ENCODE measurements at regions not wholly inside any gene's neighbourhood (a gene's known extent, or its start where the extent isn't known, plus 50 kb on each side); places are given as distances from the start of the nearest gene placed in this dataset.

DNA sequence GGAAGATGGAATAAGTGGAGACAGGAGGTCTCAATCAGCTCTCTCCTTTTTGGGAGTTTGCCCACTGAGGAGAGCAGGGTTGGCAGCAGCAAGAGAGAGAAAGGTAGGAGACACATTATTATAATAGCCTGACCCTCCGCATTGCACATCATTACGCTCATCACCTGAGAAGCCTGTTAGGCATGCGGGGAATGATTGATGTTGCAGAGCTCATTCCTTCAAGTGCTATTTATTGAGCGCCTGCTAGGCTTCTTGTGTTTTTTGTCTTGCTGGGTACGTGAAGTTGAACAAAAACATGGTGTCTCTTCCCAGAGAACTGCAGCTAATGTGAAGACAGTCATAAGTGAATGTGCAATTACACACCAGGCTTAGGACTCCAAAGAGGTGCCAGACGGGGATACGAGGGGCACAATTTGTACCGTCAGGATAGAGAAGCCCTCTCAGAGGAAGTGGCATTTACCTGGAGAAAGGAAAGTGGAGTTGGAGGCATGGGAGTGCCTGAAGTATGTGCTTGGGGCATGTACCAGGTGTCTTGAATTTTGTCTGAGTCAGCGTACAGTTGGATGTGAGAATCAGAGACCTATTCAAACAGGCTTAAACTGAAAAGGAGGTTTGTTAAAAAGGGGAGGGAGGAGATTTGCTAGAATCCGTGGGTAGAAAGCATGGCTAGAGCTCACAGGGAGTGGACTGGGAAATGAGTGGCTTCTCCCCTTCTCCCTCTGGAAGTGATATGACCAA lies 90.2 kb upstream of the SOD3 start:
- no peak overlapping the region for H2BK5ac ChIP-seq (ENCODE audit: low read depth, low read length, poor library complexity, severe bottlenecking)
- H3K14ac ChIP-seq (replicated peaks; ENCODE audit: low read depth, low read length) = no peak overlapping the region
- no peak overlapping the region; the same call in 1 of the 2 replicates for H2AK5ac ChIP-seq (ENCODE audit: low read depth, low read length)
- DNase-seq (no peak), ATAC-seq (ENCODE audit: low read depth) (no peak)
- H2BK20ac ChIP-seq (ENCODE audit: low read depth, low read length) = no peak overlapping the region
- no peak overlapping the region for H4K91ac ChIP-seq (ENCODE audit: insufficient read depth, low read depth, low read length)
- no peak overlapping the region for H3K56ac ChIP-seq (ENCODE audit: extremely low read depth, insufficient read depth, low read length)
- H4K5ac ChIP-seq (ENCODE audit: low read depth, low read length) = no peak overlapping the region
- H3K23ac ChIP-seq (ENCODE audit: low read depth, low read length) = no peak overlapping the region
- no peak overlapping the region for H3K9ac ChIP-seq (ENCODE audit: low read depth, low read length)
- no peak overlapping the region for H4K8ac ChIP-seq (ENCODE audit: low read depth in 2 of 2, low read length in 2 of 2)
- peaks cover 4% of the 10 kb centered on the region for H3K27me3 ChIP-seq (ENCODE audit: control insufficient read depth, insufficient read depth, low read length)
- H3K27ac ChIP-seq (ENCODE audit: insufficient read depth, low read length) = no peak overlapping the region
- H2AFZ ChIP-seq (replicated peaks; ENCODE audit: low read length, poor library complexity) = no peak overlapping the region
- intact Hi-C loops (cut with micrococcal nuclease) = no loop called here
- H3K4me3 ChIP-seq (ENCODE audit: insufficient read depth, low read depth, low read length) = no peak overlapping the region
- H3K9me1 ChIP-seq (ENCODE audit: insufficient read depth, low read length) = no peaks in the 10 kb centered on the region
- no peaks in the 10 kb centered on the region for H3K4me1 ChIP-seq (ENCODE audit: control insufficient read depth, insufficient read depth, low read length)
- no peak overlapping the region for H3K4ac ChIP-seq (ENCODE audit: low read depth, low read length)
- POLR2A ChIA-PET (ENCODE audit: unreplicated experiment) = no interaction called here
- no peak for TF ChIP-seq POLR2A (IDR thresholded peaks at IDR 0.05; ENCODE audit: low read depth, low read length)
- TF ChIP-seq RFX5 (IDR thresholded peaks at IDR 0.05; ENCODE audit: low read depth, low read length) = no peak
- TF ChIP-seq BHLHE40 (IDR thresholded peaks at IDR 0.05; ENCODE audit: low read depth, low read length) = no peak
- TF ChIP-seq, protein P1, sequence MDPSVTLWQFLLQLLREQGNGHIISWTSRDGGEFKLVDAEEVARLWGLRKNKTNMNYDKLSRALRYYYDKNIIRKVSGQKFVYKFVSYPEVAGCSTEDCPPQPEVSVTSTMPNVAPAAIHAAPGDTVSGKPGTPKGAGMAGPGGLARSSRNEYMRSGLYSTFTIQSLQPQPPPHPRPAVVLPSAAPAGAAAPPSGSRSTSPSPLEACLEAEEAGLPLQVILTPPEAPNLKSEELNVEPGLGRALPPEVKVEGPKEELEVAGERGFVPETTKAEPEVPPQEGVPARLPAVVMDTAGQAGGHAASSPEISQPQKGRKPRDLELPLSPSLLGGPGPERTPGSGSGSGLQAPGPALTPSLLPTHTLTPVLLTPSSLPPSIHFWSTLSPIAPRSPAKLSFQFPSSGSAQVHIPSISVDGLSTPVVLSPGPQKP (IDR thresholded peaks at IDR 0.05; ENCODE audit: borderline replicate concordance, low read depth, low read length) = no peak
- no peak for TF ChIP-seq RCOR1 (IDR thresholded peaks at IDR 0.05; ENCODE audit: insufficient replicate concordance, low read length)
- no peak for TF ChIP-seq RAD21 (IDR thresholded peaks at IDR 0.05; ENCODE audit: low read length)
- TF ChIP-seq NFE2L2 (IDR thresholded peaks at IDR 0.05; ENCODE audit: low read depth, low read length) = no peak
- TF ChIP-seq MAFK (IDR thresholded peaks at IDR 0.05; ENCODE audit: low read depth, low read length) = no peak
- no peak for TF ChIP-seq FOS (IDR thresholded peaks at IDR 0.05; ENCODE audit: low read depth, low read length)
- TF ChIP-seq MAZ (IDR thresholded peaks at IDR 0.05; ENCODE audit: borderline replicate concordance, low read depth, low read length) = no peak
- TF ChIP-seq, protein P2, sequence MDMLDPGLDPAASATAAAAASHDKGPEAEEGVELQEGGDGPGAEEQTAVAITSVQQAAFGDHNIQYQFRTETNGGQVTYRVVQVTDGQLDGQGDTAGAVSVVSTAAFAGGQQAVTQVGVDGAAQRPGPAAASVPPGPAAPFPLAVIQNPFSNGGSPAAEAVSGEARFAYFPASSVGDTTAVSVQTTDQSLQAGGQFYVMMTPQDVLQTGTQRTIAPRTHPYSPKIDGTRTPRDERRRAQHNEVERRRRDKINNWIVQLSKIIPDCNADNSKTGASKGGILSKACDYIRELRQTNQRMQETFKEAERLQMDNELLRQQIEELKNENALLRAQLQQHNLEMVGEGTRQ (IDR thresholded peaks at IDR 0.05; ENCODE audit: low read depth, low read length) = no peak
- TF ChIP-seq CHD1 (IDR thresholded peaks at IDR 0.05; ENCODE audit: low read depth, low read length) = no peak
- TF ChIP-seq CEBPB (IDR thresholded peaks at IDR 0.05; ENCODE audit: low read depth, low read length) = no peak
- TF ChIP-seq MXI1 (IDR thresholded peaks at IDR 0.05; ENCODE audit: borderline replicate concordance, low read depth, low read length) = no peak
- TF ChIP-seq, protein P3, sequence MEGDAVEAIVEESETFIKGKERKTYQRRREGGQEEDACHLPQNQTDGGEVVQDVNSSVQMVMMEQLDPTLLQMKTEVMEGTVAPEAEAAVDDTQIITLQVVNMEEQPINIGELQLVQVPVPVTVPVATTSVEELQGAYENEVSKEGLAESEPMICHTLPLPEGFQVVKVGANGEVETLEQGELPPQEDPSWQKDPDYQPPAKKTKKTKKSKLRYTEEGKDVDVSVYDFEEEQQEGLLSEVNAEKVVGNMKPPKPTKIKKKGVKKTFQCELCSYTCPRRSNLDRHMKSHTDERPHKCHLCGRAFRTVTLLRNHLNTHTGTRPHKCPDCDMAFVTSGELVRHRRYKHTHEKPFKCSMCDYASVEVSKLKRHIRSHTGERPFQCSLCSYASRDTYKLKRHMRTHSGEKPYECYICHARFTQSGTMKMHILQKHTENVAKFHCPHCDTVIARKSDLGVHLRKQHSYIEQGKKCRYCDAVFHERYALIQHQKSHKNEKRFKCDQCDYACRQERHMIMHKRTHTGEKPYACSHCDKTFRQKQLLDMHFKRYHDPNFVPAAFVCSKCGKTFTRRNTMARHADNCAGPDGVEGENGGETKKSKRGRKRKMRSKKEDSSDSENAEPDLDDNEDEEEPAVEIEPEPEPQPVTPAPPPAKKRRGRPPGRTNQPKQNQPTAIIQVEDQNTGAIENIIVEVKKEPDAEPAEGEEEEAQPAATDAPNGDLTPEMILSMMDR (conservative IDR thresholded peaks at IDR 0.05; ENCODE audit: low read depth, low read length) = no peak
- TF ChIP-seq SMC3 (IDR thresholded peaks at IDR 0.05; ENCODE audit: low read depth, low read length) = no peak
- H2BK15ac ChIP-seq (ENCODE audit: low read depth, low read length) = no peak overlapping the region
- no peaks in the 10 kb centered on the region for H3K9me3 ChIP-seq (ENCODE audit: control insufficient read depth, insufficient read depth, low read length)
- no peaks in the 10 kb centered on the region for H4K20me1 ChIP-seq (ENCODE audit: insufficient read depth, low read length)
- 96% methylated on average over 4 of the region's 10 CpGs; no CpG with 5 or more reads in 1 of the 2 experiments for WGBS, 2 experiments (ENCODE audit: extremely low coverage in 2 of 2, insufficient read length in 1 of 2)
- no peak overlapping the region for H2AK9ac ChIP-seq (replicated peaks; ENCODE audit: low read depth, low read length, poor library complexity)
- H3K36me3 ChIP-seq (ENCODE audit: control insufficient read depth, insufficient read depth, low read length) = no peaks in the 10 kb centered on the region
- dilution Hi-C loops (cut with HindIII; ENCODE audit: low sequenced_read_pairs, unreplicated experiment) = no loop called here
- H2BK120ac ChIP-seq (ENCODE audit: low read depth, low read length) = no peak overlapping the region
- no TSS peak for BruUV-seq (replicated peaks)
- CTCF ChIA-PET = no interaction called here
- H3K4me2 ChIP-seq (ENCODE audit: low read depth, low read length) = no peak overlapping the region
- H3K79me1 ChIP-seq (ENCODE audit: low read depth in 1 of 2, low read length in 2 of 2) = no peaks in the 10 kb centered on the region
- H3K18ac ChIP-seq (ENCODE audit: low read depth, low read length) = no peak overlapping the region
- in situ Hi-C loops (cut with MboI; ENCODE audit: low sequenced_read_pairs) = no loop called here

Measured in IMR-90 (cell line).